OCI-LY7 (cell line): ENCODE measurements at regions not wholly inside any gene's neighbourhood (a gene's known extent, or its start where the extent isn't known, plus 50 kb on each side); places are given as distances from the start of the nearest gene placed in this dataset.

Source experiments
- BruUV-seq: library from RNA; stranded (reverse); fragments of 400-500 nt; replicated peaks from 2 replicates; lab custom pipeline; 2021; lab: Mats Ljungman, UMichigan
- CTCF ChIA-PET: fragments of 300-600 bp; sonication (Branson Sonifier 250); formaldehyde crosslinking; loops from one replicate; lab custom pipeline; 2022; ENCODE audit warnings: antibody characterized with exemption; ENCODE audit not compliant: unreplicated experiment; lab: Charles Lee
- POLR2A ChIA-PET: fragments of 300-600 bp; sonication (Branson Sonifier 250); formaldehyde crosslinking; loops from one replicate; lab custom pipeline; 2022; ENCODE audit warnings: antibody characterized with exemption; lab: Charles Lee
- DNase-seq: peaks from one replicate; pipeline ENCODE4 v3.0.0-alpha.2; 2015; ENCODE audit warnings: low spot score
- H2AFZ ChIP-seq: fragments of 200-600 bp; sonication (generic), shearing (Covaris generic); 2 replicates; pipeline ENCODE4 v1.6.1; 2014; ENCODE audit warnings: mild to moderate bottlenecking, antibody characterized with exemption, low read length, moderate library complexity
- H3K27ac ChIP-seq: fragments of 200-600 bp; sonication (generic); 2 replicates; pipeline ENCODE4 v1.5.1; 2014; ENCODE audit warnings: mixed run types, low read depth, mild to moderate bottlenecking, moderate library complexity, low read length, inconsistent platforms; ENCODE audit not compliant: poor library complexity, severe bottlenecking
- H3K36me3 ChIP-seq: fragments of 200-600 bp; sonication (generic); 2 replicates; pipeline ENCODE4 v1.6.1; 2014; ENCODE audit warnings: mild to moderate bottlenecking, antibody characterized with exemption, low read length, moderate library complexity, mixed read lengths; ENCODE audit not compliant: insufficient read depth
- H3K4me1 ChIP-seq: fragments of 200-600 bp; sonication (generic); 2 replicates; pipeline ENCODE4 v1.5.1; 2014; ENCODE audit warnings: mild to moderate bottlenecking, low read length; ENCODE audit not compliant: insufficient read depth, poor library complexity, severe bottlenecking
- H3K4me2 ChIP-seq: fragments of 200-600 bp; sonication (generic); 2 replicates; pipeline ENCODE4 v1.6.1; 2014; ENCODE audit warnings: mild to moderate bottlenecking, low read length
- H3K4me3 ChIP-seq: fragments of 200-600 bp; sonication (generic); 2 replicates; pipeline ENCODE4 v1.5.1; 2014; ENCODE audit warnings: mild to moderate bottlenecking, low read depth, low read length; ENCODE audit not compliant: poor library complexity, severe bottlenecking
- H3K79me2 ChIP-seq: fragments of 200-600 bp; sonication (generic); 2 replicates; pipeline ENCODE4 v1.6.1; 2016; ENCODE audit warnings: low read depth, mild to moderate bottlenecking, low read length, moderate library complexity, mixed read lengths; ENCODE audit not compliant: insufficient read depth
- H3K9me2 ChIP-seq: fragments of 200-600 bp; sonication (generic); 2 replicates; pipeline ENCODE4 v1.6.1; 2016; ENCODE audit warnings: mild to moderate bottlenecking, low read length, mixed read lengths; ENCODE audit not compliant: insufficient read depth
- H3K9me3 ChIP-seq: fragments of 200-600 bp; sonication (generic); 2 replicates; pipeline ENCODE4 v1.6.1; 2014; ENCODE audit warnings: mild to moderate bottlenecking, mixed run types, low read length, mixed read lengths
- H4K20me1 ChIP-seq: fragments of 200-600 bp; sonication (generic); 2 replicates; pipeline ENCODE4 v1.6.1; 2014; ENCODE audit warnings: mild to moderate bottlenecking, antibody characterized with exemption, low read length, moderate library complexity, mixed read lengths; ENCODE audit not compliant: insufficient read depth
- EZH2phosphoT487 ChIP-seq: fragments of 200-600 bp; sonication (generic); IDR thresholded peaks from 2 replicates; pipeline ENCODE4 v1.6.1; 2018; ENCODE audit warnings: low read depth, borderline replicate concordance, mild to moderate bottlenecking, mixed run types, antibody characterized with exemption, low read length, moderate library complexity, mixed read lengths
- intact Hi-C: fragments of 100-400 bp; cut with micrococcal nuclease; formaldehyde crosslinking; loops from one replicate; pipeline ENCODE4 v1.10.0; 2022; ENCODE audit not compliant: unreplicated experiment
- TF ChIP-seq, protein P1 (sequence below): fragments of 200-600 bp; sonication (generic); conservative IDR thresholded peaks from 2 replicates; pipeline ENCODE4 v1.5.1; 2014; ENCODE audit warnings: mild to moderate bottlenecking, antibody characterized with exemption, low read length, moderate library complexity, mixed read lengths

DNA sequence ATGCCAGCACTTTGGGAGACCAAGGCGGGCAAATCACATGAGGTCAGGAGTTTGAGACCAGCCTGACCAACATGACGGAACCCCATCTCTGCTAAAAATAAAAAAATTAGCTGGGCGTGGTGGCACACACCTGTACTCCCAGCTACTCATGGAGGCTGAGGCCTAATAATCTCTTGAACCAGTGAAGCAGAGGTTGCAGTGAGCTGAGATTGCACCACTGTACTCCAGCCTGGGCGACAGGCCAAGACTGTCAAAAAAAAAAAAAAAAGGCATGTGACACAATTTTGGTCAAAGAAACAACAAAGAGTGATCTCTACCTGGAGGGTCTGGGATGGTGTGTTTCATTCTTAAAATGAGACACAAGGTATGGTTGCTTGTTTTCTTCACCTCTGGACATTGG is 188.2 kb upstream of the HS3ST1 start:
- Histone ChIP-seq H3K4me1 (no peaks in the 10 kb centered on the region), H3K4me2 (no peak overlapping the region), H4K20me1 (no peaks in the 10 kb centered on the region), H3K79me2 (no peaks in the 10 kb centered on the region), H3K9me3 (no peaks in the 10 kb centered on the region), H2AFZ (no peak overlapping the region), H3K27ac (no peak overlapping the region), H3K4me3 (no peak overlapping the region), H3K9me2 (no peaks in the 10 kb centered on the region), H3K36me3 (no peaks in the 10 kb centered on the region)
- no peak for TF ChIP-seq EZH2phosphoT487
- TF ChIP-seq, protein P1, sequence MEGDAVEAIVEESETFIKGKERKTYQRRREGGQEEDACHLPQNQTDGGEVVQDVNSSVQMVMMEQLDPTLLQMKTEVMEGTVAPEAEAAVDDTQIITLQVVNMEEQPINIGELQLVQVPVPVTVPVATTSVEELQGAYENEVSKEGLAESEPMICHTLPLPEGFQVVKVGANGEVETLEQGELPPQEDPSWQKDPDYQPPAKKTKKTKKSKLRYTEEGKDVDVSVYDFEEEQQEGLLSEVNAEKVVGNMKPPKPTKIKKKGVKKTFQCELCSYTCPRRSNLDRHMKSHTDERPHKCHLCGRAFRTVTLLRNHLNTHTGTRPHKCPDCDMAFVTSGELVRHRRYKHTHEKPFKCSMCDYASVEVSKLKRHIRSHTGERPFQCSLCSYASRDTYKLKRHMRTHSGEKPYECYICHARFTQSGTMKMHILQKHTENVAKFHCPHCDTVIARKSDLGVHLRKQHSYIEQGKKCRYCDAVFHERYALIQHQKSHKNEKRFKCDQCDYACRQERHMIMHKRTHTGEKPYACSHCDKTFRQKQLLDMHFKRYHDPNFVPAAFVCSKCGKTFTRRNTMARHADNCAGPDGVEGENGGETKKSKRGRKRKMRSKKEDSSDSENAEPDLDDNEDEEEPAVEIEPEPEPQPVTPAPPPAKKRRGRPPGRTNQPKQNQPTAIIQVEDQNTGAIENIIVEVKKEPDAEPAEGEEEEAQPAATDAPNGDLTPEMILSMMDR: no peak
- ChIA-PET CTCF (no interaction called here), POLR2A (no interaction called here)
- no peak for DNase-seq
- no TSS peak for BruUV-seq
- intact Hi-C loops: no loop called here

DNA sequence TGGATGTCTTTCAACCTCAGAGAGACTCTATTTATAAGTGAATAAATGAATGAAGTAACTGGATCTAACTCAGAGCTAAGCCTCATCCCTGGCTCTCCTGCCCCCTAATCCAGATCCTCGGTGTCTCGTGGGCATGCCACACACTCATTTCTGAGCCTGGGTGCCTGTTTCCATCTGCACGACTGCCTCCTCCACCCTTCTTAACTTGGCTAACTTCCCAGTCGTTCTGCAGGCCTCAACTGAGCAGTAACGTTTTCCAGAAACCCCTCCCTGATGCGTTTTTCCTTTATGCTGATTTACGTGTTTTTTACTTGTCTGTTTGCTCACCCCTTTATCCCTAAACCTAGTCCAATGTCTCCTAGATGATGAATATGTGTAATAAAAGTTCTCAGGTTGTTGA is 186.9 kb upstream of the HS3ST1 start:
- DNase-seq: no peak
- Histone ChIP-seq H3K27ac (no peak overlapping the region), H3K4me1 (no peaks in the 10 kb centered on the region), H2AFZ (no peak overlapping the region), H3K36me3 (no peaks in the 10 kb centered on the region), H4K20me1 (no peaks in the 10 kb centered on the region), H3K4me2 (no peak overlapping the region), H3K4me3 (no peak overlapping the region), H3K9me2 (no peaks in the 10 kb centered on the region), H3K79me2 (no peaks in the 10 kb centered on the region), H3K9me3 (no peaks in the 10 kb centered on the region)
- ChIA-PET POLR2A (no interaction called here), CTCF (no interaction called here)
- intact Hi-C loops: no loop called here
- TF ChIP-seq, protein P1: no peak
- no peak for TF ChIP-seq EZH2phosphoT487
- no TSS peak for BruUV-seq

DNA sequence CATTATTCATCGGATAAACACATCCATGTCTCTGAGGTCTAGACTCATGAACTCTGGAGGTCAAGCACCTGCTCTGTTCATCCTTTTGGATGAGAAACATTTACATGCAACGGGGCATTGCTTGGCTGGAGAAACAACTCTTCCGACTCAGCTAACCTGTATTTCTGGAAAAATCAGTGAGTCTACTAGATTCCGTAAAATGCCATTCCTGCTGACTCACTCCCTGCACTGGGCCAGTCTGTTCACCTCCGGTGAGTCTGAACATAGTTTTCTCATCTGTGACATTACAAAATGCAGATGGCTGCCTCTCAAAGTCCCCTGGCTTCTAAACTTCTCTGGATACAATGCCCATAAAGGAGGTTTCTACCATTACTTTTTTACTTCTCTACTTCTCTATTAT is 185.7 kb upstream of the HS3ST1 start:
- no TSS peak for BruUV-seq
- Histone ChIP-seq H3K79me2 (no peaks in the 10 kb centered on the region), H3K9me3 (no peaks in the 10 kb centered on the region), H3K4me2 (no peak overlapping the region), H3K4me1 (no peaks in the 10 kb centered on the region), H3K27ac (no peak overlapping the region), H4K20me1 (no peaks in the 10 kb centered on the region), H3K9me2 (no peaks in the 10 kb centered on the region), H2AFZ (no peak overlapping the region), H3K4me3 (no peak overlapping the region), H3K36me3 (no peaks in the 10 kb centered on the region)
- CTCF ChIA-PET: no interaction called here
- intact Hi-C loops: no loop called here
- TF ChIP-seq EZH2phosphoT487: no peak
- TF ChIP-seq, protein P1: no peak
- no peak for DNase-seq
- POLR2A ChIA-PET: no interaction called here
